Gastrocnemius medialis (tissue), 4 donors: ENCODE measurements at regions not wholly inside any gene's neighbourhood (a gene's known extent, or its start where the extent isn't known, plus 50 kb on each side); places are given as distances from the start of the nearest gene placed in this dataset.

ENCODE experiments used
- ATAC-seq, 2 donors: fragments of 150-250 bp; one replicate each; pipeline ENCODE4 v1.9.1; 2016
- DNase-seq, 2 donors: peaks; one replicate each; pipeline ENCODE4 v3.0.0-alpha.2; 2019
- H3K27ac ChIP-seq, 4 donors: fragments of 200-600 bp; sonication (generic); 1 replicate in 1 of 4; 2 replicates in 3 of 4; pipeline ENCODE4 v1.5.1; 2016 to 2018; ENCODE audit warnings: mild to moderate bottlenecking in 2 of 4, moderate library complexity in 1 of 4
- H3K27me3 ChIP-seq, 3 donors: fragments of 200-600 bp; sonication (generic) in 2 of 3; 1 replicate in 1 of 3; 2 replicates in 2 of 3; pipeline versions ENCODE4 v1.5.1 to v1.6.0; 2016 to 2019; ENCODE audit warnings: mild to moderate bottlenecking in 1 of 3, moderate library complexity in 1 of 3
- H3K36me3 ChIP-seq, 2 donors: fragments of 200-600 bp; sonication (generic) in 1 of 2; one replicate each; pipeline ENCODE4 v1.5.1; 2017 to 2018
- H3K4me1 ChIP-seq, 2 donors: fragments of 200-600 bp; sonication (generic) in 1 of 2; one replicate each; pipeline ENCODE4 v1.5.1; 2016 to 2017; ENCODE audit warnings: mild to moderate bottlenecking in 2 of 2
- H3K4me3 ChIP-seq, 4 donors: fragments of 200-600 bp; sonication (generic) in 3 of 4; 1 replicate in 1 of 4; 2 replicates in 3 of 4; pipeline ENCODE4 v1.5.1; 2016 to 2019; ENCODE audit warnings: mild to moderate bottlenecking in 2 of 4
- H3K9me3 ChIP-seq, 3 donors: fragments of 200-600 bp; sonication (generic) in 2 of 3; 1 replicate in 1 of 3; 2 replicates in 2 of 3; pipeline ENCODE4 v1.5.1; 2016 to 2019
- POLR2A ChIP-seq, 2 donors: fragments of 450-650 bp; IDR thresholded peaks; one replicate each; pipeline ENCODE4 v1.6.1; 2017; ENCODE audit warnings: antibody characterized with exemption in 2 of 2, mild to moderate bottlenecking in 2 of 2, moderate library complexity in 2 of 2
- in situ Hi-C, 4 donors: fragments of 200-750 bp; cut with MboI; loops; one replicate each; pipeline versions ENCODE4 v1.15.0 to v1.8.0; 2017; ENCODE audit warnings: low sequenced_read_pairs in 4 of 4
- intact Hi-C: fragments of 100-400 bp; cut with DNase I; formaldehyde crosslinking; loops from one replicate; pipeline ENCODE4 v1.15.1; 2023; ENCODE audit warnings: low total_unique reads
- TF ChIP-seq, protein P1 (sequence below), 5 experiments: fragments of 450-650 bp in 3 of 5; fragments of 200-600 bp in 2 of 5; sonication (generic) in 2 of 5; IDR thresholded peaks in 4 of 5; conservative IDR thresholded peaks in 1 of 5; 1 replicate in 4 of 5; 2 replicates in 1 of 5; pipeline ENCODE4 v1.5.1; 2016 to 2019; ENCODE audit warnings: antibody characterized with exemption in 5 of 5, mild to moderate bottlenecking in 3 of 5, moderate library complexity in 3 of 5

DNA sequence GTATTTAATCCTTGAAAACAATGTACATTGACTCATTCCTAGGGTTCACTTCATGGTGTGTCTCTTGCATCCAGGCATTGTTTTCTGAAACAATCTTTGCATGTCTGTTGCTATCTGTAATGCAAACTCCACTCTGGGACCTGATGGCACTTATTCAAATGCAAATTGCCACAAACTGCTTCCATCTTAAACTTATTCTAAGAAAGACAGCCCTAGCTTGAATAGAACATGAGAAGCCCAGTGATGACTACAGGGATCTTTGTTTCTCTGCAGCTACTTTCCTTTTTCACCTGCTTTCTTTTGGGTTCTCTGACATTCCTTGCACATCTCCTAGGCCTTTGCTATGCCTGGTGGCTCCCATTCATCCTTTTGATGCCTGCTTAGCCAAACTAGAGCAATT lies 827.0 kb downstream of the CDY2B start:
- no peak for DNase-seq
- in situ Hi-C loops = no loop called here
- intact Hi-C loops = no loop called here

DNA sequence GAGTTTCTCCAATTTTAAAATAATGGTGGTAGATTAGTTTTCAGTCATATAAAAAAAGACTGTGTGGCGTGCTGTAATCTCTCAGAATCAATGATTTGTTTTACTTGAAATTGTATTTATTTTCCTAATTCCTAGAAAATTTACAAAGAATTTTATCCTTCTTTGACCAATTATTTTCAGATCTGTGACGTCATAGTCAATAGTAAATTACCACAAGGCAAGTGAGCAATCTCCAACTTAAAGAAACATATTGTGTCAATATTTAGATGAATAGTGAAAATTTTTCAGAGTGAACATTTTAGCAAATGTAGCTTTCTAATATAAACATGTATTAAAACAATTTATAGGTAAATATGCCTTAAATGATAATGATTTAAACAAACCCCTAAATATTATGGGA lies 829.6 kb downstream of the CDY2B start:
- Histone ChIP-seq H3K4me1 (no peaks in the 10 kb centered on the region), H3K9me3 (no peaks in the 10 kb centered on the region), H3K27ac (no peak overlapping the region), H3K27me3 (no peaks in the 10 kb centered on the region), H3K36me3 (no peaks in the 10 kb centered on the region), H3K4me3 (no peak overlapping the region)
- no peak for DNase-seq
- in situ Hi-C loops (no loop called here), intact Hi-C loops (no loop called here)
- ATAC-seq = no peak
- TF ChIP-seq, protein P1, sequence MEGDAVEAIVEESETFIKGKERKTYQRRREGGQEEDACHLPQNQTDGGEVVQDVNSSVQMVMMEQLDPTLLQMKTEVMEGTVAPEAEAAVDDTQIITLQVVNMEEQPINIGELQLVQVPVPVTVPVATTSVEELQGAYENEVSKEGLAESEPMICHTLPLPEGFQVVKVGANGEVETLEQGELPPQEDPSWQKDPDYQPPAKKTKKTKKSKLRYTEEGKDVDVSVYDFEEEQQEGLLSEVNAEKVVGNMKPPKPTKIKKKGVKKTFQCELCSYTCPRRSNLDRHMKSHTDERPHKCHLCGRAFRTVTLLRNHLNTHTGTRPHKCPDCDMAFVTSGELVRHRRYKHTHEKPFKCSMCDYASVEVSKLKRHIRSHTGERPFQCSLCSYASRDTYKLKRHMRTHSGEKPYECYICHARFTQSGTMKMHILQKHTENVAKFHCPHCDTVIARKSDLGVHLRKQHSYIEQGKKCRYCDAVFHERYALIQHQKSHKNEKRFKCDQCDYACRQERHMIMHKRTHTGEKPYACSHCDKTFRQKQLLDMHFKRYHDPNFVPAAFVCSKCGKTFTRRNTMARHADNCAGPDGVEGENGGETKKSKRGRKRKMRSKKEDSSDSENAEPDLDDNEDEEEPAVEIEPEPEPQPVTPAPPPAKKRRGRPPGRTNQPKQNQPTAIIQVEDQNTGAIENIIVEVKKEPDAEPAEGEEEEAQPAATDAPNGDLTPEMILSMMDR (IDR thresholded peaks at IDR 0.05 in 4 of 5, conservative IDR thresholded peaks at IDR 0.05 in 1 of 5) = no peak
- no peak for TF ChIP-seq POLR2A (IDR thresholded peaks at IDR 0.05)

More for the DNA sequence above, 827.0 kb downstream of the CDY2B start:
- Histone ChIP-seq H3K27ac (no peak overlapping the region), H3K4me1 (no peaks in the 10 kb centered on the region), H3K4me3 (no peak overlapping the region), H3K9me3 (no peaks in the 10 kb centered on the region), H3K36me3 (no peaks in the 10 kb centered on the region), H3K27me3 (no peaks in the 10 kb centered on the region)
- ATAC-seq = no peak
- TF ChIP-seq POLR2A (IDR thresholded peaks at IDR 0.05) = no peak
- TF ChIP-seq, protein P1 (IDR thresholded peaks at IDR 0.05 in 4 of 5, conservative IDR thresholded peaks at IDR 0.05 in 1 of 5) = no peak

GRCh38 chrY:17045124-17045523 lies 834.9 kb downstream of the CDY2B start:
- Histone ChIP-seq H3K9me3 (no peaks in the 10 kb centered on the region), H3K36me3 (no peaks in the 10 kb centered on the region), H3K27ac (no peak overlapping the region), H3K4me3 (no peak overlapping the region), H3K4me1 (no peaks in the 10 kb centered on the region), H3K27me3 (no peaks in the 10 kb centered on the region)
- intact Hi-C loops = no loop called here
- no peak for TF ChIP-seq POLR2A (IDR thresholded peaks at IDR 0.05)
- TF ChIP-seq, protein P1 (IDR thresholded peaks at IDR 0.05 in 4 of 5, conservative IDR thresholded peaks at IDR 0.05 in 1 of 5) = no peak
- DNase-seq (no peak), ATAC-seq (no peak)
- in situ Hi-C loops = no loop called here

DNA sequence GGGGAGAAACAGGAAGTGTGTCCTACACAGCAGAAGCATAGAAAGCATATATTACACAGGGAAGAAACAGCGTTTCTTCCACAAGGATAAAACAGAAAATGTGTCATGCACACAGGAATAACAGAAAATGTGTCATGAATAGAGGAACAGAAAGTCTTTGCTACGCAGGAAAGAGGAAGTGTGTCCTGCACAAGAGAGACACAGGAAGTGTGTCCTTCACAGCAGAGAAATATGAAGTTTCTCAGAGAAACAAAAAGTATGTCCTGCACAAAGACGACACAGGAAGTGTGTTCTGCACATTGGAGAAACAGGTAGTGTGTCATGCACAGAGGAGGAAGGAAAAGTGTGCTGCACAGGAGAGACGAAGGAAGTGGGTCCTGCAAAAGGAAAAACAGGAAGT lies 835.3 kb downstream of the CDY2B start:
- Histone ChIP-seq H3K27me3 (no peaks in the 10 kb centered on the region), H3K4me1 (no peaks in the 10 kb centered on the region), H3K27ac (no peak overlapping the region), H3K4me3 (no peak overlapping the region), H3K36me3 (no peaks in the 10 kb centered on the region), H3K9me3 (no peaks in the 10 kb centered on the region)
- in situ Hi-C loops = no loop called here
- ATAC-seq (no peak), DNase-seq (no peak)
- intact Hi-C loops = no loop called here
- TF ChIP-seq POLR2A (IDR thresholded peaks at IDR 0.05) = no peak
- TF ChIP-seq, protein P1 (IDR thresholded peaks at IDR 0.05 in 4 of 5, conservative IDR thresholded peaks at IDR 0.05 in 1 of 5) = no peak

GRCh38 chrY:17044272-17044671 lies 835.7 kb downstream of the CDY2B start:
- ATAC-seq (no peak), DNase-seq (no peak)
- H3K4me1 ChIP-seq = no peaks in the 10 kb centered on the region
- H3K27me3 ChIP-seq = no peaks in the 10 kb centered on the region
- in situ Hi-C loops = no loop called here
- H3K9me3 ChIP-seq = no peaks in the 10 kb centered on the region
- H3K27ac ChIP-seq = no peak overlapping the region
- H3K36me3 ChIP-seq = no peaks in the 10 kb centered on the region
- intact Hi-C loops = no loop called here
- TF ChIP-seq, protein P1 (IDR thresholded peaks at IDR 0.05 in 4 of 5, conservative IDR thresholded peaks at IDR 0.05 in 1 of 5) = no peak
- no peak for TF ChIP-seq POLR2A (IDR thresholded peaks at IDR 0.05)
- H3K4me3 ChIP-seq = no peak overlapping the region
